ENCODE measurements at regions not wholly inside any gene's neighbourhood (a gene's known extent, or its start where the extent isn't known, plus 50 kb on each side); places are given as distances from the start of the nearest gene placed in this dataset.
"Not testable (repeated sequence)": the region's sequence is repeated elsewhere in the genome, so short reads cannot be mapped to it uniquely, and the experiment has no call there.

DNA sequence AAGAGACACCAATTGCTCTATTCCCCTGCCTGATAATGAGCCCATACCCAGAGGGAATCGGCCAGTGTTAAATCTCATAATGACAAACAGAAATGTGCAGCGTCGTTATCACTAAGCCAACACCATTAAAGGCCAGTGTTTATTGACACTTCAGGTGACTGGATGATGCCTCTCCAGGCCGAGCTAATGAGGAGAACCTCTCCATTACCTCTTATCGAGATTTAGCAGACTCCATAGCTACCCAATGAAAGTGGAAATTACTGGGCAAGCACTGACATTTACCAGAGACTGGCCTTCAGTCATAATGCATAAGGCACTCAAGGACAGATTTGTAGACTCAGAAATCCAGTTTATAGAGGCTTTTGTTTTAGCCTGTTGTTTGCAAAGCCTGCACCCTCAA is 669.5 kb downstream of the MAFB start:
- DNase-seq = no peak

DNA sequence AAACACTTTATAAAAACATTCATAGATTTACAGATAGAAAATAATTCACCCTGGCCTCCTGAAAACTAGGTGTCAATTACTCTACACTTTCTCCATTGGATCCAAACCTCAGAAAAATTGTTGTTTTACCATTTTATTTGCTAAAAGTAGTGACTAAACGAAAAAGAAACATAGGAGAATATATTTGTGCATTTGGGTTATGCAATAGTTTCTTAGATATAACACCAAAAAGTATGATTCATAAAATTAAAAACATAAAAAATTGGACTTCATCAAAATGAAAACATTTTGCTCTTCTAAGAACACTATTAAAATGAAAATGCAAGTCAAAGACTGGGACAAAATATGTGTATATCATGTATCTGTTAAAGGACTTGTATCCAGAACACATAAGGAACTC is 671.3 kb downstream of the MAFB start:
- no peak for DNase-seq

DNA sequence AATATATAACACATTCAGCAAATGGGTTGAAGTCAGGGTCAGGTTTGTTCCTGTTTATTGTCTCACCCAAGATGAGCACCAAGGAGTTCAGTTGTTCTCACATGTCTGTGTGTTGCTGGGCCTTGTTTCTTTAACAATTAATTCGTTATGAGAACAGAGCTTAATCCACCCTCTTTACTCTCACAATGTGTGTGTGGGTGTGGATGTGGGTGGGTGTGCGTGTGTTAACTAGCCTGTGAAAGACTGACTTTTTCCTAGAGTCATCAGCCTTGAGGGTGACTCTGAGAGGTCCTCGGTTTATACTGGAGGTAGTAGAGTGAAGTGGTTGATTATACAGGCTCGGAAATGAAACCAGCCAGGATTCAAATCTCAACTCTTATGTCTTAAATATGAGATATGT is 672.1 kb downstream of the MAFB start:
- no peak for DNase-seq

GRCh38 chr20:40016392-40016791 is 672.6 kb downstream of the MAFB start:
- no peak for DNase-seq

- DNase-seq = not testable (repeated sequence)
Observed at GRCh38 chr20:40012026-40012425, 677.0 kb downstream of the MAFB start.

DNA sequence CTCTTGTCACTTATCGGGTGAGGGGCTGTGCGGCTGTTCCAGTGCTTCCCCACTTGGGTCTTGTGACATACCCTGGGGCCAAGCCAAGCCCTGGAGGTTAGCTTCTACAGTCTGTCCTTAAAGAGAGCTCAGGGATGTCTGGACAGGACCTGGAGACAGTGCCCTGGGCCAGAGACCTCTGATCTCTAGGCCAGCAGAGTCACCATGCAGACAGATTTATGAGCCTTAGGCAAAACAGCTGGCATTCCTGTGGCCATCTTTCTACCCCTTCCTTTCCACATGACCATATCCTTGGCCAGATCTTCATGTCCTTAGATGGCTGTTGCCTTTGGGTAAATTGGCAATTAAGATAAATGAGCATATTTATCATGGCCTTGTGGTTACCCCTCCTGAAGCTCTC is 678.6 kb downstream of the MAFB start:
- no peak for DNase-seq

DNA sequence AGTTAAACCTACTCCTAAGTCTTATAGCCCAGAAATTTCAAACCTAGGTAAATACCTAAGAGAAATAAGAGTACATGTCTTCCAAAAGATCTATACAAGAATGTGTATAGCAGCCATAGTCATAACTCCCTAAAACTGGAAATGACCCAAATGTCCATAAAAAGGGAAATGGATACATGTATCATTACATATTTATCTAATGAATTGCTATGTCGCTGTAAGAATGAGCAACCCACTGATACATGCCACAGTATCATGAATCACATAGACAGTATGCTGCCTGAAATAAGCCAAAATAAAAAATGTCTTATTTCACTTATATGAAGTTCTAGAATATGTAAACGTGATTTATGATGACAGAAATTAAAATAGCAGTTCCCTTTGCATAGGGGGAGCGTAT is 679.5 kb downstream of the MAFB start:
- DNase-seq = no peak

DNA sequence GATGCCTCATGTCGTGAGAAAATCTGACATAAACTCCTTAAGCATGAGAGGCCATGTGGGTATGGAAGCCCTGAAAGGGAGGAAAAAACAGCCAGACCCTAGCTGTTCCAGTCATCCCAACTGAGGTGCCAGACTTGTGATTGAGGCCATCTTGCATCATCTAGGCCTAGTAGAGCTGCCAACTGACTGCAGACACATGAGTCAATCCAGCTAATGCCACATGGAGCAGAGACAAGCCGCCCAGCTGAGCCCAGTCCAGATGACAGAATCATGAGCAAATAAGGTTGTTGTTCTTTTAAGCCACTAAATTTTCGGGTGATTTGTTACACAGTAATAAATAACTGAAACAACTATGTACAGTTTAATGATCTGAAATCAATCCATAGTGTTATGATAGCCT is 680.9 kb downstream of the MAFB start:
- DNase-seq = no peak

DNA sequence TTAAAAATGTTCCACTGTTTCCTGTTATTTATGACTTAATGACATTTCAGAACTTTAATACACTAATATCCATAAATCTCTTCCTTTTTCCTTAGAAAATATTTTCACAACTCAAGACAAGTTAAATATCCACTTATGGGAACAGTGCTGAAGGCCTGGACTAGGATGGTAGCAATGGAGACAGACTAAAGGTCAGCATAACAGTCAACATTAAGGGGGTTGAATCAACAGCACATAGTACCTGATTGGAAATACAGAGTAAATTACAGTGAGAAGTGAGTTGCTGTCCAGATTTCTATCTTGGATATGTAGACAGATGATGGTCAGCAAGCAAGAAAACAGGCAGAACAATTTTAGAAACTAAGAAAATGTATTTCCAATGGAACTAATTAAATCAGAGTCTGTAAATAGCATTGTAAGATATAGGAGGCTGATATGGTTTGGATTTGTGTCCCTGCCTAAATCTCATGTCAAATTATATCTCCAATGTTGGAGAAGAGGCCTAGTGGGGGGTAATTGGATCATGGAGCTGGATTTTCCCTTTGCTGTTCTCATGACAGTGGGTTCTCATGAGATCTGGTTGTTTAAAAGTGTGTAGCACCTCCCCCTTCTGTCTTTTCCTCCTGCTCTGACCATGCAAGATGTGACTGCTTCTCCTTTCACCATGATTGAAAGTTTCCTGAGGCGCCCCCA is 682.7 kb downstream of the MAFB start:
- no peak for DNase-seq

GRCh38 chr20:40004092-40004491 is 684.9 kb downstream of the MAFB start:
- not testable (repeated sequence) for DNase-seq

GRCh38 chr20:39993742-39994141 is 695.3 kb downstream of the MAFB start:
- no peak for DNase-seq

DNA sequence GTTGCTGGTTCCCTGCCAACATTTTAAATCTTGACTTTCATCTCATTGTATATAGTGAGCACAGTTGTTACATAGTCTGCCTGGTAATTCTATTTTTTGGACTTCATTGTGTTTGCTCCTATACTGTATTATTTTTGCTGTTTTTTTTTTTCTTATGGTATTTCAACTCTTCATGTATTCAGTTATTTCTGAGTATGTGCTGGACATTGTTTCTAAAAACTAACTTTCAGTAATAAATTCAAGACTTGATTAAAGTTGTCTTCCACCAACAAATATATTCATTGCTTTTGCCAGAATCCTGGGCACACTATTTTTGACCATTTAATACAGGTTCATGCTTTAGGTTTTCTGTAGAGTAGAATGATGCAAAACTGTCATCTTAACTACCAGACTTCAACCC is 698.3 kb downstream of the MAFB start:
- DNase-seq = no peak

DNA sequence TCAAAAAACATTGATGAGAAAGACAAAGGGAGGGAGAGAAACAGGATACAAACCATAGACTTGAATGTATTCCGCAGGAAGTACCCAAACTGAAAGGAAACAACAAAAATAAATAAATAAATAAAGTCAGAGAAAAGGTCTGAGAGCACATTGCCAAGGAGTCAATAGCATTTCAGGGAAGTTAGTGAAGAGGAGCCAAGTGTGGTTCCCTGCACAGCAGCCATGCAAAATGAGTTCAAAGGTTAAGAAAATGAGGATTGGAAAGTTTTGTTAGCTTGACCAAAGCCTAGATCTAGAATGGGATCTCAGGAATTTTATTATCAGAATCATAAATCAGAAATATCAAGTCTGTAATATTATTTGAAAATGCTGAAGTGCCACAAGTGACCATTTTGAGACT is 700.0 kb downstream of the MAFB start:
- DNase-seq = no peak

- no peak for DNase-seq
Observed at GRCh38 chr20:39986173-39986904, 702.7 kb downstream of the MAFB start.

GRCh38 chr20:39985271-39985827 is 703.7 kb downstream of the MAFB start:
- DNase-seq = no peak

DNA sequence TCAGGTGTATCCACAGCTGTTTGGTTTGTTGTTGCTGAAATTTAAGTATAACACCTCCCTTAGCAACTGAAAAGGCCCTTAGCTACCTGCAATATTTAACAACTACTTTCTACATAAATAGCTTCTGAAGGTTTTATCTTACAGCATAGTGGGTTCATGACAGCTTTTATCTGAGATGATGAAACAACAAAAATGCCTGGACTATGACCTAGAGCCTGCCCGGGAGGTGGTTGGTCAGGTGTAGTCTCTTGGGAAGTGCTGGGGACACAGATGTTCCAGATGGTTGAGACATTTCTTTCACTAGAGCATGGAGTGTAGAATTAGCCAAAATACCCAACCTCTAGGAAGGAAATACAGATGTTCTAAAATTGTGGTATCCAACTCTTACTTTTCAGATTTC is 705.4 kb downstream of the MAFB start:
- no peak for DNase-seq

GRCh38 chr20:39983183-39983582 is 705.9 kb downstream of the MAFB start:
- DNase-seq = no peak

GRCh38 chr20:39974966-39975501 is 714.0 kb downstream of the MAFB start:
- DNase-seq = no peak

- DNase-seq = no peak
Observed at GRCh38 chr20:39968495-39968894, 720.5 kb downstream of the MAFB start.

DNA sequence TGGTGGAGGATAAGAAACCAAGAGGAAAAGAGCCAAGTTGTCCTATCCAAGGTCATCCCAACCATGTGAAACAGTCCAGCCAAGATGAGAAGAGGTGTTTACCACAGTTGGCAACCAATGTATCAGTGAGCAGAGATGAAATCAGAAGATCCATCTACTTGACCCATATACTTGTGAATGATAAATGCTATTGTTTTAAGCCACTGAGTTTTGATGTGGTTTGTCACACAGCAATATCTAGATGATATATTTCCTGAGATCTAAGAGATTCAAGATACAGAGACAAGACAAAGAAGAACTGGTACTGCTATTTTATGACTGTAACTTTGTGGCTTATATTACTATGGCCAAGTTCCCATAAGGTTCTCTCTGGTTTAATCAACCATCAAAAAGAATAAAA is 721.2 kb downstream of the MAFB start:
- no peak for DNase-seq

DNA sequence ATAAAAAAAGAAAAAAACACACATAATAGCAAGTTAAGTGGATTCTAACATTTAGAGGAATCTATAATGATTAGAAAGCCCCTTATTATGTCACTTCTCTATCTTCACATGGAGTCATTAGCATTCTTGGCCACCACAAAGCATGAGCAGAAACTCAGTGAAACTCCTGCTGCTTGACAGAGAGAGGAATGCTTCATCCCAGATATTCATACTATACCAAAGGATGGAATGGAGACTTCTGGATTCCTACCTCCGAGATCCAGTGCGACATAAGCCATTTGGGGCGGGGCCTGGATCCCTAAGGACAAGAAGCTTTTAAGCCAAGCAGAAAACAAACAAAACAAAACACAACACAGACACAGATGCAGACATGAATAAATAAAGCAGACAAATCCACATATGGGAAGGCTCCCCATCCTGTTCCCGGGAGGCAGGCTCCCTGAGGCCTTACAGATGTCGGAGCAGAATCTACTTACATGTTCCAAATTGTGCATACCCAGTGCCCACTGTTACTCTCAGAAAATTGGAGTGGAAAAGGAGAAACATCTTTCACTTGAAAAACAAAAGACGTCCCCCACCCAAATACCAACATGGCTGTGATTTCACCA is 727.3 kb downstream of the MAFB start:
- no peak for DNase-seq

GRCh38 chr20:39960522-39961428 is 728.3 kb downstream of the MAFB start:
- DNase-seq = no peak

DNA sequence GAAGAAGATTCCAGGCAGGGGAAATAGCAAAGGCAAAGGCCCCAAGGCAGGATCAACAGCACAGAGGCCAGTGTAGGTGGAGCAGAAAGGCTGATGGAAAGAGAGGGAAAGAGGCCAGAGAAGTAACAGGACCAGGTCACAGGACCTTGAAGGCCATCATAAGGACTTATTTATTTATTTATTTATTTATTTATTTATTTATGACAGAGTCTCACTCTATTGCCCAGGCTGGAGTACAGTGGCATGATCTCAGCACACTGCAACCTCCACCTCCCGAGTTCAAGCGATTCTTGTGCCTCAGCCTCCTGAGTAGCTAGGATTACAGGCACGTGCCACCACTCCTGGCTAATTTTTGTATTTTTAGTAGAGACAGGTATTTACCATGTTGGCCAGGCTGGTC is 731.1 kb downstream of the MAFB start:
- DNase-seq = not testable (repeated sequence)

All from CD4-positive, alpha-beta T cell treated with Interleukin-15 for 1 hour (primary cell).